ENCODE measurements at regions not wholly inside any gene's neighbourhood (a gene's known extent, or its start where the extent isn't known, plus 50 kb on each side); places are given as distances from the start of the nearest gene placed in this dataset.
"Not testable (repeated sequence)": the region's sequence is repeated elsewhere in the genome, so short reads cannot be mapped to it uniquely, and the experiment has no call there.

DNA sequence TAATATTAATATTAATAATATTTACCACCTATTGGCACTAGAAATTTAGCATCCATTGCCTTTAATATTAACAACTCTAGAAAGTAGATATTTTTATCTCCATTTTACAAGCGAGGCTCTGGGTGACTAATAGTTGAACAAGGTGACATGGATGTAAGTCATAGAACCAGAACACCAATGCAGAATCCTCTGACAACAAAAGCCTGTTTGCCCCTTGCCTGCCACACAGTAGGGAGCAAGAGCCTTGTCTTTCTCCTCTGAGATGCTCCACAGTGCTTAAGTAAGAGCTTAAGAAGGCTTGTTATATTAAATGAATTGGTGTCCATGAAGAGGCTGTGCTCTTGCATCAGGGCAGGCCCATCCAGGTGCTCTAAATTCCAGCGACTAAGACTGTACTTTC lies 51.2 kb upstream of the LBX1 start:
- no peak for DNase-seq

DNA sequence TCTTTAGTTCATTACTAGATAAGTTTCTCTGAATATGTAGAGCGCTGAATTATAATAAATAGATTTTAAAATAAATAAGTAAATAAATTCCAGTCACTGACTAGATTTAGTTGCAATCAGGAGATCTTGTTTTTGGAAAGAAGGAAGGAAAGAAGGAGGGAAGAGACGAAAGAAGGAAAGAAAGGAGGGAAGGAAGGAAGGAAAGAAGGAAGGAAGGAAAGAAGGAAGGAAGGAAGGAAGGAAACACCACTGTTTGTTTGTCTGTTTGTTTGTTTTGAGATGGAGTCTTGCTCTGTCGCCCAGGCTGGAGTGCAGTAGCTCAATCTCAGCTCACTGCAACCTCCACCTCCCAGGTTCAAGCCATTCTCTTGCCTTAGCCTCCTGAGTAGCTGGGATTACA lies 51.7 kb upstream of the LBX1 start:
- not testable (repeated sequence) for DNase-seq

DNA sequence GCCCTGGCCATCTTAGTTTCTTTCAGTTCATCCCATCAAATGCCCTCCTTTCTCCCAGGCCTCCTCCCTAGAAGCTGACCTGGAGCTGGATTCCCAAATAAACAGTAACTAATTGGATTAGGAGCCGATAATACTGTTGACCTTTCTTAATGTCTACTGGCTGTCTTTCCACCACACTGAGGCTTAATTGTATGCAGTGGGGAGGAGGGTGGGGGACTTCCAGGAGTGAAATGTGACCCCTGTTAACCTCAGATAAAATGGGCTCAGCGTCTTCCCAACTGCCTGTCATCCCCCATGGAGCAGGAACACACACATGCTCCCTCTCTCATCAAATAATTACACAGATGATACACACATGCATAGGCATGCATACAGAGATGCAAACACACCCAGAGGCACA lies 53.7 kb upstream of the LBX1 start:
- DNase-seq: no peak

DNA sequence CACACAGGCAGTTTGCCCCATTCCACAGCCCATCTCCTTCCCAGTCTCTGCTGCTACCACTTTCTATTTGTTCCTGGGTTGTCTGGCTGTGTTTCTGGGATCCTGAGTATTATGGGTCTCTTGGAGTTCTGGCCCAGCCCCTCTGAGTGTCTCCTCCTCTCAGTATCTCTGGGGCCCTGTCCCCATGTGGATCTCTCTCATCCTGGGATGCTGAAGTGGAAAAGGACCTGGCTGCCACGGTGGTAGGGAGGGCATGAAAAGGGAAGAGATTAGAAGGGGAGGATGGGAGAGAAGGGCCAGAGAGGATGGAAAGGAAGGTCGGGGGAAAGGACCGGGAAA lies 54.5 kb upstream of the LBX1 start:
- DNase-seq: no peak

DNA sequence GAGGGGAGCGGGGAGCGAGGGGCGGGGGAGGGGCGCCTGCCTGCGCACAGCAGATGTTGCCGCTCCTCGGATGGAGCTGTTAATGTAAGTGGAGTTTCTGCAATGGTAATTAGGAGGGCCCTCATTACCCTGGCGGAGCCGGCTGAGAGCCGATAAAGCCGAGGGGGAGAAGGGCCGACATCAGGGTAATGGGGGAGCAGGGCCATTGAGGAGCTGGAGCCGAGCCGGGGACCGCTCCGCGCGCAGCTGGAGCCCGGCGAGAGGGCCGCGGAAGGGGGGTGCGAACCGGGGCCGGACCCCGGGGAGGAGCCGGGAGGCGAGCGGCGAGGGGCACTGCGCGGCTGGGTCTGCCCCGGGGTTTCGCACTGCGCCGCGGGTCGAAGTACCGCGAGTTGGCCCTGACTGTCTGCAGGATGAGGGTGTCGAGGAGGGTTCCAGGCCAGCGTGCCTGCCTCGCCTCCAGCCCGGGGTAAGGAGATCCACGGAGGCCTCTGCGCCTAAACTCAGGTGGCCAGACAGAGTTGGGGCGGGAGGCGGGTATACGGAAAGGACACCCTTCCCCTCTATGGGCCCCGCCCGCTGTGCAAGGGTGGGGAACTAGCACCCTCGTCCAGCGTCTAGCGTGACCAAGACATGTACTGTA lies 55.0 kb upstream of the LBX1 start:
- DNase-seq: no peak

- no peak for DNase-seq
These were observed 55.6 kb upstream of the LBX1 start for GRCh38 chr10:101284744-101285463.

DNA sequence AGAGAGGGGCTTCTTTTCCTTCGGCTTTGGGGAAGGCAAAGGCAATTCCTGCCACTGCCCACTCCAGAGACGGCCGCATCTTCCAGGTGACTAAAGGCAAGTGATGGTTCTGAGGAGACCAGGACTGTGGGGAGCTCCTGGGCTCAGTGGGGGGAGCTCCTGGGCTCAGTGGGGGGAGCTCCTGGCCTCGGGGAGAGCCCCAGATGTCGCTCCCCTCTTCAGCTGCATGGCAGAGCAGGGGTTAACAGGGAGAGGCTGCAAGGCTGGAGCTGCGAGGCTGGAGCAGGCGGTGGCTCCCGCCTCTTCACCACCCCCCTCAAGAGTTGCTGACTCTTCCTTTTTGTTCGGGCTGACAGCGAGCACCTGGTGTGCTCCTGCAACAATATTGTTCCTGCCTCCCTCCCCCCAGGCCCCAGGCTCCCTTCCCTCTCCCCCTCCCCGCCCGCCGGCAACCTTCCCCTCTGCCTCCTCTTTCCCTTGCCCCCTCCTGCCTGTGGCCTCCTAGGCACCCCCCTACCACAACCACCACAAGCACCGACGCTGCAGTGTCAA lies 56.3 kb upstream of the LBX1 start:
- DNase-seq: no peak

DNA sequence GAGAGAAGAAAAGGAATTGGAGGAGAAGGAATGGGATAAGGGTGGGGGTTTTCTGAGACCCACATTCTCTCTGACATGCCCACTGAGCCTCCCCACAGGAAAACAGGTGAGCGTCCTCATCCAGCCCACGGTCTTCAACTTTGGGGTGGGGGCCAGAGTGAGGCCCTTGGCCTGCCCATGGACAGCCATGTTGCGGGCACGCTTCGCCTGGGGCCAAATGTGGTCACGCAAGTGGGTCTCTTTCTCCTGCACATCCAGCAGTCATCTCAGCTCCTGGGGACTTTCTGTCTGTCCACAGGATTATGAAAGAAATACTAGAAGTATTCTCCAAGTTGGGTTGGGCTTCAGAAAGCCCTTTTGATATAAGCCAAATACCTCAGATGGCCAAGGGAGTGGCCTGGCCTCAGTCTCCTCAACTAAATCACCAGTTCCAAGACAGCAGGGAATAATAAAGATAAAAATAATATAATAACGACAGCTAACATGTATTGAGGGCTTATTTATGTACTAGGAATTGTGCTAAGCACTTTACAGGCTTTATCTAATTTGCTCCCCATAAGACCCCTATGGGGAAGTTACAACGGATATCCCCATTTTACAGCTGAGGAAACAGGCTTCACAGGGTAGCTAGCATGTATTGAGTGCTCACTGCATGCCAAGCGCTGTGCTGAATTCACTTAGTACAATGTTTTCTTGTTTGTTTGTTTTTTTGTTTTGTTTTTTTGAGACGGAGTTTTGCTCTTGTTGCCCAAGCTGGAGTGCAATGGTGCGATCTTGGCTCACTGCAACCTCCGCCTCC lies 57.2 kb upstream of the LBX1 start:
- no peak for DNase-seq

DNA sequence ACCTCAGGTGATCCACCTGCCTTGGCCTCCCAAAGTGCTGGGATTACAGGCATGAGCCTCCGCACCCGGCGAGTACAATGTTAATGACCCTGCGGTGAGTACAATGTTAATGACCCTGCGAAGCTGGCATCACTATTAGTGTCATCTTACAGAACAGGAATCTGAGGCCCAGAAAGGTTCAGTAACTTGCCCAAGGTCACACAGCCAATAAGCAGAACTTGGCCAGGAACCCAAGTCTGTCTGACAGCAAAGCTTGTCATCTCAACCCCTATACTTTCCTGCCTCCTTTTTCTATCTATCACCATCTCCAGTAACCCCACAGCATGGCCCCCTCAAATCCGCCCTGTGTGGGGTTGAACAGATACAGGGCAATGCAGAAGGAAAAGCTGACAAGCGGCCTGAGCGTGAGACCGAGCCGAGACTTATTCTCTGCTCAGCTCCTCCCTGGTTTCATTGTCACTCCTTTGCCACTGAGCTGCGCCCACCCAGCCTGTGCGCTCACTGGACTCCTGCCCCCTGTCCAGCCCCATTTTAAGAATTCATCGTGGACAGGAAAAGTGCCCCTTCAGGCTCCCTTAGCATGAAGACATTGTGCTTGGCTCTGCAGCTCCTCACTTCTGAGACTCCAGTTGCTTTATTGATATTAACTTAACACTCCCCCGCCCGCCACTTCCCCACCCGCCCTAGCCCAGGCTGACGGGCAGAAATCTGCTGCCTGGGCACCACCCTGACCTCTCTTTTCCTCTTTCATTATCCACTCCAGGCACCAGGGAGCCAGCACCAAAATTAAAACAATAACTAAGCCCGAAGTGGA lies 58.1 kb upstream of the LBX1 start:
- DNase-seq: no peak

- DNase-seq: no peak
These were observed 58.9 kb upstream of the LBX1 start for GRCh38 chr10:101287997-101288635.

- DNase-seq: no peak
These were observed 60.3 kb upstream of the LBX1 start for GRCh38 chr10:101289541-101289940.

DNA sequence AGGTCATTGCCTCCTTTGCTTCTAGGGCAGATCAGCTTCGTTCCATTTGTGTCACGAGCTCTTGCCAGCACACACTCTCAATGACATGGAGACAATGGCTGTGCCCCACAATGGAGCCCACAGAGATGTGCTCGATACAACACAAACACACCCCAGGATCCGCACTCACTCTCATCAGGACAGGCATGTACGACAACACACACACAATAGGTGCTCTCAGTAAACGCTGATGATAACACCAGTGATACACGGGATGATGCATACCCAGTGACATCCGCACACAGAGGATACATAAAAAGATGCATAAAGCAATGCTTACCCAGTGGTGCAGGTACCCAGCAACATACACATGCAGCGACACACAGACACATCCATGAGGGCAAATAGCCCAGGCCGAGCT lies 61.2 kb upstream of the LBX1 start:
- DNase-seq: no peak

DNA sequence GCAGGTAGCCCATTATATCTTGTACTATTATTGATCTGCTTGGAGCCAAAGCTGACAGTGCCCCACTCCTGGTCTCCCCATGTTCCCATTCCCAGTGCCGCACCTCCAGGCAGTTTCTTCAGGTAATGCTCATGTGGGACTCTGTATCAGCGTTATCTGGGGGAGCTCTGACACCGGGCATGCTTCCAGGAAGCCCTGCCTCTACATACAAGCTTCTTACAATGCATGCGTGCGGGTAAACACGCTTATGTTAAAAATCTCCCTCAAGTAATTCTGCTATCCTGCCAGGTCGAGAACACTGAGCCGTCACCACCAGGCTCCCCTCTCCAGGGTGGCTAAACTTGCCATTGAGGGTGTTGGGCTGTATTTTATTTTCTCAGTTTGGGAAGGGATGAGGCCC lies 61.6 kb upstream of the LBX1 start:
- DNase-seq: no peak

GRCh38 chr10:101291331-101292193 lies 62.3 kb upstream of the LBX1 start:
- DNase-seq: no peak

DNA sequence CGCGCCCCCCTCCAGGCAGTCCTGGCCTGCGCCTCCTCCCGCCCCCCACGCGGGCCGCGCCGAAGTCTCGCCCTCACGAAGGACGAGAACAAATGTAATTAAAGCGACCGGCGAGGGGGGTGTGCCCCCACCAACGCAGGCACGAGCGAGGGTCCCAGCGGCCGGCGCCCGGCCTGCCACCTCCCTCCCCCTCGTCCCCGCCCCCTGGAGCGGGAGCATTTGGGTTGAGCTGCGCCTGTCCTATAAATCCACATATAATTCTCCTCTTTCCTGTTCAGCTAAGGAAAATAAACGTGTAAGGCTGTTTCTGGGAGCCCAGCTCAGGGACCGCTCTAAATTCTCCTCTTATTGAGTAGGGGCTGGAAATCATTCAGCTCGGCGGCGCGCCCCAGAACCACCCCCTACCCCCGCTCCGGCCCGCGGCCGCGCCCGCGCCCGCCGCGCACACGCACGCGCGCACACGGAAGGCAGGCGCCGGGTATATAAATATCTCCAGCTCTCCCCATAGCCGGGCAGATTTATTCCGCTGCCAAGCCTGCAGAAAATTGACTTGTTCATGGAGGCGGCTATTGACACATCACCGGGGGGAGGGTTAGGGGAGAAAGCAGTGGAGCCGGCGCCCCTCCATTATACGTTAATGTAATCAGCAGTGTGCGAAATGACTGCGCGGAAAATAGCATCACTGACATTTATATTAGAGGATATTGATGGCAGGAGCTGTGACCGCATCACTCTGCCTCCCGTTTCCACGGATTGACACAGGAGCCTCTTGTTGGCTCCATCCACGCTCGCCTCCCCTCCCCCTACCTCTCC lies 61.6 kb upstream of the BTRC start:
- DNase-seq: no peak

GRCh38 chr10:101293007-101293723 lies 60.8 kb upstream of the BTRC start:
- DNase-seq: no peak

DNA sequence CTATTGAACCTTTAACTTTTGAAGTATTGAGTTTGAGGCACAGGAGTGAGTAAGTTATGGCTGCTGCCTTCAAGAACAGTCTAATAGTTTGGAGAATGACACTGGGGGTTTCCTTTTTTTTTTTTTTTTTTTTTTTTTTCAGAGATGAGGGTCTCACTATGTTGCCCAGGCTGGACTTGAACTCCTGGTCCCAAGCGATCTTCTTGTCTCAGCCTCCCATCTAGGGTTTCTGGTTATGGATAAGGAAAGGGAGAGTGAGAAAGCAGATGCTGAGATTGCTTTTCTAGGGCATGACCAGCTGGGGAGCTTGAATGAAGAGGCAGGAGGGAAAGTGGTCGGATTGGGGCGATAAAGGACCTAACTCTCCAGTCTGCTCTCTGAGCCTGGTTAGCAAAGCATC lies 59.9 kb upstream of the BTRC start:
- DNase-seq: no peak

DNA sequence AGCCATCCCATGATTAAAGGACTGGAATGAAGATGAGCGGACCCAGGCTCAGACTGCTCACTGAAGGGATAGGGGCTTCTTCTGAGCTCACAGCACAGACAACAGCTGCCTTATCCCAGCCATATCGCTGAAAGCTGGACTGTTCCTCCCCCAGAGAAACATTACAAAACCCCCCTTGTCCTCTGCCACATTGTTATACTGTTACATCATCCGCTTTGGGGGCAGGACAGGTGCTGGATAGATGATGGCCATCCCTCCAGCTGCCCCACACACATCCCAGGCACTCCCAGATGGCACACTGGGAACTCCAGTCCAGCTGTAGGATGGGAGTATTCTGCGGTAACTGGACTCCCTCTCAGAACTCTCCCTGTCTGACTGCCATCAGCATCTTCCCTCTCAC lies 58.7 kb upstream of the BTRC start:
- DNase-seq: no peak

GRCh38 chr10:101297901-101298486 lies 56.0 kb upstream of the BTRC start:
- peak; percentile 62 for DNase-seq

GRCh38 chr10:101299211-101299610 lies 54.8 kb upstream of the BTRC start:
- no peak for DNase-seq
